ENCODE measurements at regions not wholly inside any gene's neighbourhood (a gene's known extent, or its start where the extent isn't known, plus 50 kb on each side); places are given as distances from the start of the nearest gene placed in this dataset.

DNA sequence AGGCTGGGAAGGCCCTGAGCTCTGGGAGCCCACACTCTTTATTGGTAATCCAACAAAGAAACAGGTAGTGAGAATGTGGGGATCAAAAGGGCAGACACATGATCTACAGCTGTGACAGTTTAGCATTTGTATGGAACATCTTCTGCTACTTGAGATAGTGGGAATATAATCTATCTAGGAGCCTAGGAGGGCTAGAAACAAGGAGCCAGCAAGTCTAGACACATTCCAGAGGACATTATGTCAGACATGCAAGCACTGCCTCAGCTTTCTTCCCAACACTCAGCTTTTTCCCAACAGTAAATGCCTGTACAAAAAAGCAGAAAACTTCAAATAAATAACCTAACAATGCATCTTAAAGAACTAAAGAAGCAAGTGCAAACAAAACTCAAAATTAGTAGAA lies 1150.6 kb upstream of the RAG2 start:
- TF ChIP-seq CTCF (IDR thresholded peaks at IDR 0.05; ENCODE audit: insufficient read depth, missing control alignments) = no peak
- FAIRE-seq = no peak

DNA sequence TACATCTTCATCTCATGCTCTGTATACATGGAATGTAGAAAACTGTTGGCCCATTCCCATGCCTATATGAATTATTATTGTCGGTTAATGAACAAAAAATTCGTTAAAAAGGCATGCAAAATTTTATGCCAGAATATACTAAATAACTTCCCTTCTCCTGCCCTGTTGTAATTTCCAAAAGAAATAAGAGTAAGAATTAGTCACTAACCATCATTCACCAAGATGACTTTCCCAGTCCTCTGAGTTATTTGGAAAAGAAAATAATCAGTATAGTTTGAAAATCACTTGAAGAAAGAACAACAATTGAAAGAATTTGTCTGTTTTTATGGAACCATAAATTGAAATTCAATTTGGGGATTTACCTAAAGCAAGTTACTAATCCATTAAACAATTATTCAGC lies 1149.1 kb upstream of the RAG2 start:
- FAIRE-seq = no peak
- TF ChIP-seq CTCF (IDR thresholded peaks at IDR 0.05; ENCODE audit: insufficient read depth, missing control alignments) = no peak
- no peak for DNase-seq (ENCODE audit: insufficient read length, low spot score)

More for the DNA sequence above, 1150.6 kb upstream of the RAG2 start:
- no peak for DNase-seq (ENCODE audit: insufficient read length, low spot score)

DNA sequence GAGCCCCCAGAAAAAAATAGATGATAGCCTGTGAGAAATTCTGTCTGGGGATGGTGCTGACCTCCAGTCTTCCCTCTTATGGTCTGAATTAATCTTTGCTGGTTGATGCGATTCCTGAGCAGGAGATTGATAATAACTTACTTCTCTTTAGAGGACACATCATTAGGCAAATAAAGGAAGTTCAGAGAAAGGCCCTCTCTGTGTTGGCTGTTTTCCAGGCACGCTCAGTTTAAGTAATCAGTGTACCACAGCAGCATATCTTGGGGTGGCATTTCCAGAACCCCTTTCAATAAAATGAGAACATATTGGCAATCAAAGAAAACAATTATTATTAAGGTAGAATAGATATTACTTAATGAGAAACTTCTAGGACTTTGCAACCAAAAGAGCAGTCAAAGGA lies 1129.3 kb upstream of the RAG2 start:
- TF ChIP-seq CTCF (IDR thresholded peaks at IDR 0.05; ENCODE audit: insufficient read depth, missing control alignments) = no peak
- no peak for DNase-seq (ENCODE audit: insufficient read length, low spot score)
- no peak for FAIRE-seq

- DNase-seq (ENCODE audit: insufficient read length, low spot score) = no peak
- TF ChIP-seq CTCF (IDR thresholded peaks at IDR 0.05; ENCODE audit: insufficient read depth, missing control alignments) = no peak
- FAIRE-seq = no peak
Measured at GRCh38 chr11:37724315-37724714, 1126.3 kb upstream of the RAG2 start.

DNA sequence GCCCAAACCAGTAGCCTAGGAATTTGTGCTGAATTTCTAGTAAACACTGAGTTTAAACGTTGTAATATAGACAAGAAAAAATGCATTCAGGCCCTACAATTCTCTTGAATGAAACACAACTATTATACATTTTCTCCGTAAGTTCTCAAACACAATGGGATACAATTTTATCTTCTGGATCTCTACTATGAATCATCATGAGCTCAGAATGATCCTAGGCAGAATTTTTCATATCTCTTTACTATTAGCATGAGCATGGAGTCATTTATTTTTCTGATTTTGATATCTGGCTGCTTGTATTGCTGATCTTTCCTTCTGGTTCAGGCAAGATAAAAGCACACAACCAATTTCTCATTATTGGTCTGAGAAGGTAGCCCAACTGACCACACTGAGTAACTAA lies 1123.4 kb upstream of the RAG2 start:
- FAIRE-seq = no peak
- TF ChIP-seq CTCF (IDR thresholded peaks at IDR 0.05; ENCODE audit: insufficient read depth, missing control alignments) = no peak
- no peak for DNase-seq (ENCODE audit: insufficient read length, low spot score)

GRCh38 chr11:37718431-37718999 lies 1120.5 kb upstream of the RAG2 start:
- DNase-seq (ENCODE audit: insufficient read length, low spot score) = no peak
- no peak for TF ChIP-seq CTCF (IDR thresholded peaks at IDR 0.05; ENCODE audit: insufficient read depth, missing control alignments)
- FAIRE-seq = no peak

GRCh38 chr11:37712251-37712650 lies 1114.2 kb upstream of the RAG2 start:
- no peak for DNase-seq (ENCODE audit: insufficient read length, low spot score)
- no peak for TF ChIP-seq CTCF (IDR thresholded peaks at IDR 0.05; ENCODE audit: insufficient read depth, missing control alignments)
- FAIRE-seq = no peak
